Mesothelial cell of epicardium (in vitro differentiated cells): ENCODE measurements at regions not wholly inside any gene's neighbourhood (a gene's known extent, or its start where the extent isn't known, plus 50 kb on each side); places are given as distances from the start of the nearest gene placed in this dataset.
"Not testable (repeated sequence)": the region's sequence is repeated elsewhere in the genome, so short reads cannot be mapped to it uniquely, and the experiment has no call there.

ENCODE experiments used
- DNase-seq, 2 experiments: peaks; one replicate each; pipeline ENCODE4 v3.0.0; 2021; ENCODE audit warnings: low spot score in 2 of 2; ENCODE audit not compliant: unreplicated experiment in 2 of 2
- H3K27ac Mint-ChIP-seq: 2 replicates; pipeline ENCODE4 v1.8.0; 2021; ENCODE audit warnings: mixed read lengths
- H3K27me3 Mint-ChIP-seq: 2 replicates; pipeline ENCODE4 v1.8.0; 2021; ENCODE audit warnings: low read depth, mixed read lengths
- H3K36me3 Mint-ChIP-seq: 2 replicates; pipeline ENCODE4 v1.8.0; 2021; ENCODE audit warnings: mixed read lengths
- H3K4me1 Mint-ChIP-seq: 2 replicates; pipeline ENCODE4 v1.8.0; 2021; ENCODE audit warnings: mixed read lengths
- H3K4me3 Mint-ChIP-seq: 2 replicates; pipeline ENCODE4 v1.8.0; 2021; ENCODE audit warnings: mild to moderate bottlenecking, moderate library complexity, mixed read lengths
- H3K9me3 Mint-ChIP-seq: 2 replicates; pipeline ENCODE4 v1.8.0; 2021; ENCODE audit warnings: mixed read lengths
- TF ChIP-seq, protein P1 (sequence below): fragments of 200-600 bp; sonication (generic); IDR thresholded peaks from one replicate; pipeline ENCODE4 v1.5.0; 2021; ENCODE audit warnings: antibody characterized with exemption; ENCODE audit not compliant: unreplicated experiment

DNA sequence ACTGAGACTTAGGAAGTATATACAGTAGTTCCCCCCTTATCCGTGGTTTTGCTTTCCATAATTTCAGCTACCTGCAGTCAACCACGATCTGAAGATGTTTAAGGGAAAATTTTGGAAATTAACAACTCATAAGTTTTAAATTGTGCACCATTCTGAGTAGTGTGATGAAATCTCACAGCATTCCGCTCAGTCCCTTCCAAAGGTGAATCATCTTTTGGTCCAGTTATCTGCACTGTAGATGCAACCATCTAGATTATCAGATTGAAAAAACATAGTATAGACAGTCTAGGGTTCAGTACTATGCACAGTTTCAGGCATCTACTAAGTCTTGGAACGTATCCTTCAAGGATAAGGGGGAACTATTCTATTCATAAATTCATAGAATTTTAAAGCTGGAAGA is 109.0 kb downstream of the ANXA3 start:
- TF ChIP-seq, protein P1, sequence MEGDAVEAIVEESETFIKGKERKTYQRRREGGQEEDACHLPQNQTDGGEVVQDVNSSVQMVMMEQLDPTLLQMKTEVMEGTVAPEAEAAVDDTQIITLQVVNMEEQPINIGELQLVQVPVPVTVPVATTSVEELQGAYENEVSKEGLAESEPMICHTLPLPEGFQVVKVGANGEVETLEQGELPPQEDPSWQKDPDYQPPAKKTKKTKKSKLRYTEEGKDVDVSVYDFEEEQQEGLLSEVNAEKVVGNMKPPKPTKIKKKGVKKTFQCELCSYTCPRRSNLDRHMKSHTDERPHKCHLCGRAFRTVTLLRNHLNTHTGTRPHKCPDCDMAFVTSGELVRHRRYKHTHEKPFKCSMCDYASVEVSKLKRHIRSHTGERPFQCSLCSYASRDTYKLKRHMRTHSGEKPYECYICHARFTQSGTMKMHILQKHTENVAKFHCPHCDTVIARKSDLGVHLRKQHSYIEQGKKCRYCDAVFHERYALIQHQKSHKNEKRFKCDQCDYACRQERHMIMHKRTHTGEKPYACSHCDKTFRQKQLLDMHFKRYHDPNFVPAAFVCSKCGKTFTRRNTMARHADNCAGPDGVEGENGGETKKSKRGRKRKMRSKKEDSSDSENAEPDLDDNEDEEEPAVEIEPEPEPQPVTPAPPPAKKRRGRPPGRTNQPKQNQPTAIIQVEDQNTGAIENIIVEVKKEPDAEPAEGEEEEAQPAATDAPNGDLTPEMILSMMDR: no peak
- no peaks in the 10 kb centered on the region for H3K9me3 Mint-ChIP-seq
- no peaks in the 10 kb centered on the region for H3K27me3 Mint-ChIP-seq
- no peaks in the 10 kb centered on the region for H3K36me3 Mint-ChIP-seq
- DNase-seq: no peak
- no peak overlapping the region for H3K27ac Mint-ChIP-seq
- H3K4me1 Mint-ChIP-seq: peaks cover 3% of the 10 kb centered on the region
- H3K4me3 Mint-ChIP-seq: no peak overlapping the region

DNA sequence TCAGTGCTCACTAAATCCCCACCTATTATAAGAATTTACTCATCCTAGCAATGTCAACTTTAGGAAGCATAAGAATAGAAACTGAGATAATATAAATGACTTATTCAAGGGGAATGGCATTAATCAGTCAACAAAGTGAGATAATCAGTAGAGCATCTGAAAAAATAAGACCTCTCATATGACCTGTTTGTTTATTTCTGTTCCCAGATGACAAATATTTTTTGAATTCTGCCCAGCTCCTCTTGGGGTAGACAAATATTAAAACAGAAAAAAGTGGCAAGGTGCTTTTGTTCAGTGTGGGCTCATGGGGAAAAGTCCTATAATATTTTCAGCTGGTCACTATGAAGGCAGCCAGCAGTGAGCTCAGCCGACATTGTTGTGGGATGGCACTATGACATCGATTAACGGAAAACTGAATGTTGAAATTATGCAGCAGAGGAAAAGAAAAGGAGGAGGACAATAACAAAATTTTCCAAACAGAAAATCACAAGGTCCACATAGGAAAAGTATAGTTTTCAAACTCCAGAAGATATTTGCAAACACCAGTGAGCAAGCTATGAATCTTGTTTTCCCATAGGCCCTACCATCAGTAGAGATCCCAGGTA is 109.6 kb downstream of the ANXA3 start:
- no peaks in the 10 kb centered on the region for H3K36me3 Mint-ChIP-seq
- H3K27me3 Mint-ChIP-seq: no peaks in the 10 kb centered on the region
- no peak for DNase-seq
- H3K4me1 Mint-ChIP-seq: peaks cover 3% of the 10 kb centered on the region
- H3K9me3 Mint-ChIP-seq: no peaks in the 10 kb centered on the region
- no peak overlapping the region for H3K27ac Mint-ChIP-seq
- no peak overlapping the region for H3K4me3 Mint-ChIP-seq
- TF ChIP-seq, protein P1: no peak

DNA sequence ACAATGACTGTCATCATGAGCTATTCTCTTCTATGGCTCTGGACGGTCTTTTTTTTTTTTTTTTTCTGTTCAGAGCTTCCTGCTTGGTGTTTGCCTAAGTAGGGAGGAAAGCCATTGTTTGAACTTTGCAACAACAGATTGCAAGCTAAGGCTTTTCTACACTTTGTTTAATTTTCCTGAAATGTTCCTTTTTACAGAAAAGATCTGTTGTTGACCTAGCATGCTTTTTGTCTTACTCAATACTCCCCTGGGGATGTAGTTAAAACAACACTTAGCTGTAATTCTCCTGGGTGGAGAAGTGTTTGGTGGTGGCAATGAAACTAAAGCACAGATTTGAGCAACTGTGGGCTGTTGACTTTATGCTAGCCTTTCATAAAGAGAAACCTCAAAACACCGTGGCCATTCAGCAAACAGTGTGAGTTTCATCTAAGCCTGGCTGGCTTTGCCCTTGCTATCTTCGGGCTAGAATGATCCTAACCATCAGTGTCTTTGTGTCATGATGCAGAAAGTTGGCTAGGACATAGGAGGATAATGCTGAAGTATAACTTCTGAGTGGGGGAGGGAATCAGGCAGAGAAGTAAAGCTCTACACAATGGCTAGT is 110.5 kb downstream of the ANXA3 start:
- no peak for DNase-seq
- Mint-ChIP-seq H3K36me3 (no peaks in the 10 kb centered on the region), H3K4me1 (peaks cover 3% of the 10 kb centered on the region), H3K4me3 (no peak overlapping the region), H3K27me3 (no peaks in the 10 kb centered on the region), H3K27ac (no peak overlapping the region), H3K9me3 (no peaks in the 10 kb centered on the region)
- TF ChIP-seq, protein P1: no peak

DNA sequence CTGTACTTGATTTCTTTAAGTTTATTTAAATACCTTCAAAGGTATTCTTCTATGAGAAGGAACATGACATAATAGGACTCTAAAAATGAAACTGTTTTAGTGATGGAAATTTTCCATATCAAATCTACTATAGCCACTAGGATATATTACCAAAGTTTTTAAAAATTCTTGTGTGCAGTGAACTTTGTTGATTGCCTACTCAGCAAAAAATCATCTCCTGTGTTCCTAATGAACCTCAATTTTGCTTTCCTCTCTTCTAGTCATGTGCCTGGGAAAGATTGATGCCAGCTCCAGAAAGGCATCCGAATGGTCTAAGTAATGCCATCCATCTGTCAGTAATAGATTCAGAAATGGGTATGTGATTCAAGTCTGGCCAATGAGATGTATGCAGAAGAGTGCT is 111.1 kb downstream of the ANXA3 start:
- Mint-ChIP-seq H3K9me3 (no peaks in the 10 kb centered on the region), H3K36me3 (no peaks in the 10 kb centered on the region), H3K4me3 (no peak overlapping the region), H3K27ac (no peak overlapping the region), H3K4me1 (peaks cover 2% of the 10 kb centered on the region), H3K27me3 (no peaks in the 10 kb centered on the region)
- no peak for DNase-seq
- TF ChIP-seq, protein P1: no peak

DNA sequence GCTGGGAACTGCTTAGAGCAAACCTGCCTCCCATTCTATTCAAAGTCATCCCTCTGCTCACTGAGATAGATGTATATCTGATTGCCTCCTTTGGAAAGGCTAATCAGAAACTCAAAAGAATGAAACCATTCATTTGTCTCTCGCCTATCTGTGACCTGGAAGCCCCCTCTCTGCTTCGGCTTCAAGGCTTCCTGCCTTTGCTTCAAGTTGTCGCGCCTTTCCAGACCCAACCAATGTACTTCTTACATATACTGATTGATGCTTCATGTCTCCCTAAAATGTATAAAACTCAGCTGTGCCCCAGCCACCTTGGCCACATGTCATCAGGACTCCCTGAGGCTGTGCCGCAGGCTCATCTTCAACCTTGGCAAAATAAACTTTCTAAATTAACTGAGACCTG is 111.9 kb upstream of the BMP2K start:
- not testable (repeated sequence) for H3K4me1 Mint-ChIP-seq, H3K9me3 Mint-ChIP-seq, H3K27me3 Mint-ChIP-seq, H3K4me3 Mint-ChIP-seq, H3K27ac Mint-ChIP-seq, DNase-seq, H3K36me3 Mint-ChIP-seq

DNA sequence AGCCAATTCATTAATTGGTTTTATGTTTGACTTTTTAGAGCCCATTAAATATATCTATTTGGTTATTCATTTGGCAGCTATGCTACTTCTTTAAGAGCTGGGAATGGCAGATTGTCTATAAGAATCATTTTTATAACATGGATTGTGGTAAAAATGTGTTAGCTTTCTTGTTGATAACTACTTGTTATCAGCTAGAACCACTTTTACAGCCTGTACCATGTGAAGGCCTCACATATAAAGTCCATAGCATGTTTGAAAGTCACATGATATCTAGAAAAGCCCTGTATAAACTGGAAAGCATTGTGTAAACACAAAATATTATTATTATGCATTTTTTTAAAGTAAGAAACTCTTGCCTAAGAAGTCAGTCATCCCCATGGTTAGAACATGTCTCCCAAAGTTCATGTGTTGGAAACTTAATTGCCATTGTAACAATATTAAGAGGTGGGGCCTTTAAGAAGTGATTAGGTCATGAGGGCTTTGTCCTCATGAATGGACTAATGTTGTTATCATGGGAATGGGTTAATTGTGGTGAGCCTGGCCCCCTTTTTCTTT is 110.9 kb upstream of the BMP2K start:
- no peak overlapping the region for H3K27ac Mint-ChIP-seq
- peaks cover 5% of the 10 kb centered on the region for H3K4me1 Mint-ChIP-seq
- no peaks in the 10 kb centered on the region for H3K27me3 Mint-ChIP-seq
- H3K9me3 Mint-ChIP-seq: no peaks in the 10 kb centered on the region
- no peak for DNase-seq
- TF ChIP-seq, protein P1: no peak
- H3K36me3 Mint-ChIP-seq: no peaks in the 10 kb centered on the region
- H3K4me3 Mint-ChIP-seq: no peak overlapping the region
